GM12878 (cell line): ENCODE measurements at regions not wholly inside any gene's neighbourhood (a gene's known extent, or its start where the extent isn't known, plus 50 kb on each side); places are given as distances from the start of the nearest gene placed in this dataset.

Experiments
- BCL11A ChIP-seq: IDR thresholded peaks from 2 replicates; pipeline ENCODE4 v1.6.1; 2011; ENCODE audit warnings: low read depth, low read length
- EP300 ChIP-seq, 2 experiments: fragments of 150-350 bp in 1 of 2; IDR thresholded peaks; 2 replicates each; pipeline ENCODE4 v1.6.1; 2011 to 2012; ENCODE audit warnings: low read depth in 2 of 2, low read length in 2 of 2, borderline replicate concordance in 1 of 2, improper control_type of control experiment in 1 of 2, inconsistent platforms in 1 of 2; ENCODE audit not compliant: control insufficient read depth in 1 of 2
- EZH2 ChIP-seq: IDR thresholded peaks from 2 replicates; pipeline ENCODE4 v1.6.1; 2012; ENCODE audit warnings: low read depth, mild to moderate bottlenecking, control low read depth, inconsistent platforms, low read length, borderline replicate concordance; ENCODE audit not compliant: control insufficient read depth
- HDAC6 ChIP-seq: fragments of 200-600 bp; sonication (generic); IDR thresholded peaks from one replicate; pipeline ENCODE4 v1.8.0; 2017; ENCODE audit warnings: antibody characterized with exemption; ENCODE audit not compliant: unreplicated experiment
- MTA2 ChIP-seq: fragments of 450-650 bp; IDR thresholded peaks from 2 replicates; pipeline ENCODE4 v1.6.1; 2016; ENCODE audit warnings: low read depth, mild to moderate bottlenecking, moderate library complexity
- POLR2A ChIP-seq: IDR thresholded peaks from 2 replicates; pipeline ENCODE4 v1.6.1; 2011; ENCODE audit warnings: low read depth, mild to moderate bottlenecking, low read length
- TARDBP ChIP-seq: IDR thresholded peaks from 2 replicates; pipeline ENCODE4 v1.6.1; 2016; ENCODE audit warnings: borderline replicate concordance
- TF ChIP-seq, protein P1 (sequence below): fragments of 450-650 bp; IDR thresholded peaks from 2 replicates; pipeline ENCODE4 v1.6.1; 2017; ENCODE audit warnings: mild to moderate bottlenecking
- TF ChIP-seq, protein P2 (sequence below), 3 experiments: IDR thresholded peaks in 2 of 3; conservative IDR thresholded peaks in 1 of 3; 2 replicates each; pipeline ENCODE4 v1.5.1; 2011; ENCODE audit warnings: low read depth in 3 of 3, low read length in 3 of 3, mild to moderate bottlenecking in 3 of 3, control low read depth in 2 of 3, moderate library complexity in 2 of 3, inconsistent platforms in 1 of 3, mixed read lengths in 1 of 3; ENCODE audit not compliant: control insufficient read depth in 2 of 3, insufficient read depth in 1 of 3; ENCODE audit errors: extremely low read depth in 1 of 3

DNA sequence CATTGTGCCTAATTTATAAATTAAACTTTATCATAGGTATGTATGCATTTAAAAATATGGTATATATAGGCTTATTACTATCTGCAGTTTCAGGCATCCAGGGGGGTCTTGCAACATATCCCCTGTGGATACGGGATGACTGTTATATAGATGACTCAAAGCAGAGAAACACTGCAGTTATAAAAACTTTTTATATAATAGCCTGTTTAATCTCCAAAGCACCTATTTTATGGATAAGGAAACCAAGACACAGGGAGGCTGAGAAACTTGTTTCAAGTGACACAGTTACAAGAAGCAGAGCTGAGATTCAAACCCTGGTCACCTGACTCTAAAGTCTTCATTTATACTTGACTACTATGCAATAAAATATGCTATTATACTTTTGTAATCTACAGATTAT, 897.7 kb downstream of the KCNA4 start:
- no peak for TF ChIP-seq TARDBP
- TF ChIP-seq, protein P1, sequence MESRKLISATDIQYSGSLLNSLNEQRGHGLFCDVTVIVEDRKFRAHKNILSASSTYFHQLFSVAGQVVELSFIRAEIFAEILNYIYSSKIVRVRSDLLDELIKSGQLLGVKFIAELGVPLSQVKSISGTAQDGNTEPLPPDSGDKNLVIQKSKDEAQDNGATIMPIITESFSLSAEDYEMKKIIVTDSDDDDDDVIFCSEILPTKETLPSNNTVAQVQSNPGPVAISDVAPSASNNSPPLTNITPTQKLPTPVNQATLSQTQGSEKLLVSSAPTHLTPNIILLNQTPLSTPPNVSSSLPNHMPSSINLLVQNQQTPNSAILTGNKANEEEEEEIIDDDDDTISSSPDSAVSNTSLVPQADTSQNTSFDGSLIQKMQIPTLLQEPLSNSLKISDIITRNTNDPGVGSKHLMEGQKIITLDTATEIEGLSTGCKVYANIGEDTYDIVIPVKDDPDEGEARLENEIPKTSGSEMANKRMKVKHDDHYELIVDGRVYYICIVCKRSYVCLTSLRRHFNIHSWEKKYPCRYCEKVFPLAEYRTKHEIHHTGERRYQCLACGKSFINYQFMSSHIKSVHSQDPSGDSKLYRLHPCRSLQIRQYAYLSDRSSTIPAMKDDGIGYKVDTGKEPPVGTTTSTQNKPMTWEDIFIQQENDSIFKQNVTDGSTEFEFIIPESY, result no peak
- TF ChIP-seq MTA2, result no peak
- TF ChIP-seq EP300 (IDR thresholded peaks at IDR 0.05; ENCODE audit: borderline replicate concordance in 1 of 2, control insufficient read depth in 1 of 2, low read depth in 2 of 2, low read length in 2 of 2), result no peak
- TF ChIP-seq HDAC6, result no peak
- TF ChIP-seq POLR2A, result no peak
- TF ChIP-seq BCL11A, result no peak
- TF ChIP-seq, protein P2, sequence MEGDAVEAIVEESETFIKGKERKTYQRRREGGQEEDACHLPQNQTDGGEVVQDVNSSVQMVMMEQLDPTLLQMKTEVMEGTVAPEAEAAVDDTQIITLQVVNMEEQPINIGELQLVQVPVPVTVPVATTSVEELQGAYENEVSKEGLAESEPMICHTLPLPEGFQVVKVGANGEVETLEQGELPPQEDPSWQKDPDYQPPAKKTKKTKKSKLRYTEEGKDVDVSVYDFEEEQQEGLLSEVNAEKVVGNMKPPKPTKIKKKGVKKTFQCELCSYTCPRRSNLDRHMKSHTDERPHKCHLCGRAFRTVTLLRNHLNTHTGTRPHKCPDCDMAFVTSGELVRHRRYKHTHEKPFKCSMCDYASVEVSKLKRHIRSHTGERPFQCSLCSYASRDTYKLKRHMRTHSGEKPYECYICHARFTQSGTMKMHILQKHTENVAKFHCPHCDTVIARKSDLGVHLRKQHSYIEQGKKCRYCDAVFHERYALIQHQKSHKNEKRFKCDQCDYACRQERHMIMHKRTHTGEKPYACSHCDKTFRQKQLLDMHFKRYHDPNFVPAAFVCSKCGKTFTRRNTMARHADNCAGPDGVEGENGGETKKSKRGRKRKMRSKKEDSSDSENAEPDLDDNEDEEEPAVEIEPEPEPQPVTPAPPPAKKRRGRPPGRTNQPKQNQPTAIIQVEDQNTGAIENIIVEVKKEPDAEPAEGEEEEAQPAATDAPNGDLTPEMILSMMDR (IDR thresholded peaks at IDR 0.05 in 2 of 3, conservative IDR thresholded peaks at IDR 0.05 in 1 of 3; ENCODE audit: control insufficient read depth in 2 of 3, extremely low read depth in 1 of 3, insufficient read depth in 1 of 3, low read depth in 3 of 3, low read length in 3 of 3), result no peak
- TF ChIP-seq EZH2, result no peak
